Trophoblast cell (in vitro differentiated cells and primary cell): ENCODE measurements at regions not wholly inside any gene's neighbourhood (a gene's known extent, or its start where the extent isn't known, plus 50 kb on each side); places are given as distances from the start of the nearest gene placed in this dataset.

Experiments used
- DNase-seq, 2 donors: peaks; one replicate each; pipeline ENCODE4 v3.0.0-alpha.2; 2016
- H2AFZ ChIP-seq: 2 replicates; pipeline ENCODE4 v1.6.1; 2013; ENCODE audit warnings: low read length, moderate library complexity, mild to moderate bottlenecking; ENCODE audit not compliant: insufficient read depth, poor library complexity
- H2AK5ac ChIP-seq: 2 replicates; pipeline ENCODE4 v1.6.1; 2013; ENCODE audit warnings: mild to moderate bottlenecking, low read length
- H2BK120ac ChIP-seq: 2 replicates; pipeline ENCODE4 v1.6.1; 2013; ENCODE audit warnings: low read length, mild to moderate bottlenecking, moderate library complexity; ENCODE audit not compliant: insufficient read depth, poor library complexity
- H2BK12ac ChIP-seq: 2 replicates; pipeline ENCODE4 v1.6.1; 2013; ENCODE audit warnings: mild to moderate bottlenecking, low read length, moderate library complexity
- H2BK5ac ChIP-seq: 2 replicates; pipeline ENCODE4 v1.6.1; 2013; ENCODE audit warnings: low read length, low read depth, moderate library complexity, mild to moderate bottlenecking; ENCODE audit not compliant: poor library complexity
- H3K14ac ChIP-seq: 2 replicates; pipeline ENCODE4 v1.6.1; 2013; ENCODE audit warnings: mild to moderate bottlenecking, low read length
- H3K18ac ChIP-seq: 2 replicates; pipeline ENCODE4 v1.6.1; 2013; ENCODE audit warnings: mild to moderate bottlenecking, low read length
- H3K23ac ChIP-seq: 2 replicates; pipeline ENCODE4 v1.6.1; 2013; ENCODE audit warnings: low read length
- H3K27ac ChIP-seq: 2 replicates; pipeline ENCODE4 v1.5.1; 2013; ENCODE audit warnings: low read depth, mild to moderate bottlenecking, inconsistent platforms, low read length, moderate library complexity
- H3K27me3 ChIP-seq: 2 replicates; pipeline ENCODE4 v1.6.1; 2013; ENCODE audit warnings: inconsistent platforms, mild to moderate bottlenecking, low read length, moderate library complexity; ENCODE audit not compliant: insufficient read depth
- H3K36me3 ChIP-seq, 2 experiments: 1 replicate in 1 of 2; 2 replicates in 1 of 2; pipeline ENCODE4 v1.6.1; 2013; ENCODE audit warnings: low read length in 2 of 2, mild to moderate bottlenecking in 2 of 2, moderate library complexity in 1 of 2; ENCODE audit not compliant: insufficient read depth in 2 of 2, control insufficient read depth in 1 of 2
- H3K4ac ChIP-seq: 2 replicates; pipeline ENCODE4 v1.6.1; 2013; ENCODE audit warnings: low read depth, mild to moderate bottlenecking, low read length, moderate library complexity
- H3K4me1 ChIP-seq, 2 experiments: 1 replicate in 1 of 2; 2 replicates in 1 of 2; pipeline ENCODE4 v1.6.1; 2013; ENCODE audit warnings: low read length in 2 of 2, mild to moderate bottlenecking in 2 of 2, moderate library complexity in 1 of 2; ENCODE audit not compliant: insufficient read depth in 2 of 2, control insufficient read depth in 1 of 2
- H3K4me2 ChIP-seq: 2 replicates; pipeline ENCODE4 v1.6.1; 2013; ENCODE audit warnings: inconsistent platforms, mild to moderate bottlenecking, low read length, moderate library complexity
- H3K4me3 ChIP-seq: 2 replicates; pipeline ENCODE4 v1.5.1; 2013; ENCODE audit warnings: mild to moderate bottlenecking, low read depth, low read length, inconsistent platforms
- H3K79me1 ChIP-seq: one replicate; pipeline ENCODE4 v1.6.1; 2013; ENCODE audit warnings: low read length
- H3K79me2 ChIP-seq: 2 replicates; pipeline ENCODE4 v1.6.1; 2013; ENCODE audit warnings: low read length, mild to moderate bottlenecking; ENCODE audit not compliant: control insufficient read depth, insufficient read depth, poor library complexity
- H3K9ac ChIP-seq: 2 replicates; pipeline ENCODE4 v1.6.1; 2013; ENCODE audit warnings: mild to moderate bottlenecking, low read length
- H3K9me3 ChIP-seq: 2 replicates; pipeline ENCODE4 v1.6.1; 2013; ENCODE audit warnings: low read depth, mild to moderate bottlenecking, control low read depth, inconsistent platforms, low read length; ENCODE audit not compliant: insufficient read depth
- H4K12ac ChIP-seq: 2 replicates; pipeline ENCODE4 v1.6.1; 2013; ENCODE audit warnings: low read depth, mild to moderate bottlenecking, low read length, moderate library complexity
- H4K8ac ChIP-seq: 2 replicates; pipeline ENCODE4 v1.6.1; 2013; ENCODE audit warnings: low read depth, mild to moderate bottlenecking, low read length, moderate library complexity
- H4K91ac ChIP-seq: one replicate; pipeline ENCODE4 v1.6.1; 2013; ENCODE audit warnings: low read depth, mild to moderate bottlenecking, low read length, moderate library complexity
- WGBS: extraction: QIAGEN DNeasy Blood & Tissue Kit; methylation state at CpG from one replicate; pipeline ENCODE4 v1.1.7; 2013; ENCODE audit warnings: missing lambda C conversion rate; ENCODE audit not compliant: insufficient read length, insufficient coverage; ENCODE audit errors: extremely low coverage; 5-methylcytosine and 5-hydroxymethylcytosine counted together

DNA sequence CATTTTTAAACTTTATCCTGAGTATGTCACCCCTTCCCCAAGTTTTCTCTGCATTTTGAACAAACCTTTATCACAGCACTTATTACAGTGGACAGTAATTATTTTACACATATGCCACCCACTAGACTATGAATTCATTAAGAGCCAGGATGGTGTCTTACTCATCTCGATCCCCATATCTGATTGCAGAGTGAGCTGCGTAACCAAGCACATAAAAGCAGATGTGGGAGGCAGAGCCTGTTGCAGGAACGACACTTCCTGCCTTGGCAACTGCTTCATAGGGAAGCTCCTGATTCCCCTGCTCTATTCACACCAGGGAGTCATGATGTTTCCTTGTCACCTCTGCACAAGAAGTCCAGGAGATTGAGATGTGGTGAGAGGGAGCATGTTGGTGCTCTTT lies 91.1 kb downstream of the MINAR1 start:
- no peaks in the 10 kb centered on the region for H3K9me3 ChIP-seq
- no peak overlapping the region for H3K4me3 ChIP-seq
- H2AFZ ChIP-seq: no peak overlapping the region
- H3K79me2 ChIP-seq: no peaks in the 10 kb centered on the region
- no peak overlapping the region for H2BK5ac ChIP-seq
- H4K91ac ChIP-seq: no peak overlapping the region
- peak in 1 of 2 donors; percentile 11 for DNase-seq
- H3K18ac ChIP-seq: no peak overlapping the region
- no peaks in the 10 kb centered on the region for H3K4me1 ChIP-seq
- H3K9ac ChIP-seq: no peak overlapping the region
- H2BK12ac ChIP-seq: no peak overlapping the region
- H2AK5ac ChIP-seq: no peak overlapping the region
- no peak overlapping the region for H3K23ac ChIP-seq
- H4K12ac ChIP-seq: no peak overlapping the region
- no peaks in the 10 kb centered on the region for H3K36me3 ChIP-seq
- no peak overlapping the region for H3K27ac ChIP-seq
- no peak overlapping the region for H3K4ac ChIP-seq
- H3K27me3 ChIP-seq: no peaks in the 10 kb centered on the region
- no peak overlapping the region for H2BK120ac ChIP-seq
- no peak overlapping the region for H3K14ac ChIP-seq
- H3K4me2 ChIP-seq: no peak overlapping the region
- H3K79me1 ChIP-seq: no peaks in the 10 kb centered on the region
- H4K8ac ChIP-seq: no peak overlapping the region
- WGBS: no CpG with 5 or more reads among the region's 3 CpGs

DNA sequence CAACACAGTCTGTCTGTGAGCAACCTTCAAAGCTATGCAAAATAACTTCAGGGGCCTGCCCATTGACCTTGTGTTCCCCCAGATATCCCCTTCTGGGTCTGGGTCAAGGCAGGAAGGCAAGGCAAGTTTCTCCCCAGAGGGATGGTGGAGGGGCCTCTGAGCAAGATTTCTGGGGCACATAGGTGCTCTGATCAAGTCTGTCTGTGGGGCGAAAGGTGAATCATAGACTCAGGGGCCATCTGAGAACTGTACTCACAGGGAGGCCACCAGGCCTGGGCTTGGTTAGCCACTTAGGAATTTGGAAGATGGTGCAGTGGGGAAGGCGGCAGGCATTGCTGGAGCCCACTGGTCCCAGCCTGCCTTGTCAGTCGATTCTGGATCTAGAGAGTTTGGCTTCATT lies 92.4 kb downstream of the MINAR1 start:
- no peaks in the 10 kb centered on the region for H3K79me2 ChIP-seq
- H3K4me1 ChIP-seq: no peaks in the 10 kb centered on the region
- H3K79me1 ChIP-seq: no peaks in the 10 kb centered on the region
- H2BK5ac ChIP-seq: no peak overlapping the region
- H3K4me2 ChIP-seq: no peak overlapping the region
- no peak overlapping the region for H3K4ac ChIP-seq
- no peak overlapping the region for H2AFZ ChIP-seq
- no peaks in the 10 kb centered on the region for H3K9me3 ChIP-seq
- H3K36me3 ChIP-seq: no peaks in the 10 kb centered on the region
- no peak overlapping the region for H4K12ac ChIP-seq
- H4K91ac ChIP-seq: no peak overlapping the region
- H2BK12ac ChIP-seq: no peak overlapping the region
- H3K18ac ChIP-seq: no peak overlapping the region
- no peak overlapping the region for H2AK5ac ChIP-seq
- WGBS: no CpG with 5 or more reads among the region's 3 CpGs
- no peak overlapping the region for H2BK120ac ChIP-seq
- no peak overlapping the region for H3K27ac ChIP-seq
- H3K27me3 ChIP-seq: no peaks in the 10 kb centered on the region
- H4K8ac ChIP-seq: no peak overlapping the region
- H3K23ac ChIP-seq: no peak overlapping the region
- H3K4me3 ChIP-seq: no peak overlapping the region
- H3K14ac ChIP-seq: no peak overlapping the region
- no peak overlapping the region for H3K9ac ChIP-seq
- no peak for DNase-seq

DNA sequence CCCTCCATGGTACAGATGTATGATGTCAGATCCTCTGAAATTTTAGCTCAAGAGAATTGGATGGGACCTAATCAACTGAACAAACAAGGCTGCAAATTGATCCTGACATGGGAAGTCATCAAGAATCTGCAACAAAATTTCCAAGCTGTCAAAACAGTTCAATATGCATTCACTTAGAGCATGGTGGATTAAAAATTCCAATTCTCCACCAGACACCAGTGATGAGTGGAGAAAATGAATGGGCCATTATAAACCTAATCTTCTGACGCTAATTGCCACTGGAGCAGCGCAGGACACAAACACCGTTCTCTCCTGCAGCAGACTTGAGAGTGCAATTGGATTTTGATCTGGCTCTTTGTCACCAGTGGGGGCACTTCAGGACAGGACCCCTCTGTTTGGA lies 94.2 kb downstream of the MINAR1 start:
- Histone ChIP-seq H3K23ac (no peak overlapping the region), H3K79me2 (no peaks in the 10 kb centered on the region), H3K27me3 (no peaks in the 10 kb centered on the region), H3K4ac (no peak overlapping the region), H3K9me3 (no peaks in the 10 kb centered on the region), H3K36me3 (no peaks in the 10 kb centered on the region), H3K27ac (no peak overlapping the region), H4K8ac (no peak overlapping the region), H4K91ac (no peak overlapping the region), H2AFZ (no peak overlapping the region), H3K18ac (no peak overlapping the region), H3K4me1 (no peaks in the 10 kb centered on the region), H2BK5ac (no peak overlapping the region), H3K14ac (no peak overlapping the region), H4K12ac (no peak overlapping the region), H2BK12ac (no peak overlapping the region), H3K9ac (no peak overlapping the region), H3K4me3 (no peak overlapping the region), H2BK120ac (no peak overlapping the region), H2AK5ac (no peak overlapping the region), H3K79me1 (no peaks in the 10 kb centered on the region), H3K4me2 (no peak overlapping the region)
- no peak for DNase-seq
- no CpG with 5 or more reads among the region's 3 CpGs for WGBS

DNA sequence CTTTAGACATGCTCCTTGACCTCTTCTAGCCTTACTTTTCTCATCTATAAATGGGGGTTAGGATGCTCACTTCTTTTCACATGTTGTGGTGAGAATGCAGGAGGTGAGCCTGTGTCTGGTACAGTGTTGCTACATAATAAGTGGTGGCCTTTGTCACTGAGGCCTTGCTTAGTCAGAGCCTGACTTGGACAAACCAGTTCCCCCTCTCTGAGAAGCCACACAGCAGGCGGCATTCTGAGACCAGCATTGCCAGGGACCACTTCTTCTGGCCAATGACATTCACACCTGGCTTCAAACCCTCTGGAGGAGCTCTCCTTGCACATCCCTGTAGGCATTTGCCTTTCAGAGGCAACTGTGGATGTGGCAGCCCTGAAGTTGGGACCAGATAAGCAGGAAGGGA lies 95.7 kb downstream of the MINAR1 start:
- no peak overlapping the region for H3K18ac ChIP-seq
- H3K27me3 ChIP-seq: no peaks in the 10 kb centered on the region
- no peak overlapping the region for H2AFZ ChIP-seq
- no peak overlapping the region for H3K4me3 ChIP-seq
- no peak overlapping the region for H2BK12ac ChIP-seq
- no peak overlapping the region for H4K8ac ChIP-seq
- H2AK5ac ChIP-seq: no peak overlapping the region
- H3K27ac ChIP-seq: no peak overlapping the region
- no peaks in the 10 kb centered on the region for H3K79me1 ChIP-seq
- H4K91ac ChIP-seq: no peak overlapping the region
- no peak overlapping the region for H3K14ac ChIP-seq
- no peak overlapping the region for H3K23ac ChIP-seq
- no peak overlapping the region for H2BK5ac ChIP-seq
- H3K4ac ChIP-seq: no peak overlapping the region
- no peaks in the 10 kb centered on the region for H3K4me1 ChIP-seq
- no CpG with 5 or more reads among the region's 1 CpG for WGBS
- DNase-seq: peak in 1 of 2 donors; percentile 29
- H4K12ac ChIP-seq: no peak overlapping the region
- H3K9ac ChIP-seq: no peak overlapping the region
- H3K79me2 ChIP-seq: no peaks in the 10 kb centered on the region
- no peaks in the 10 kb centered on the region for H3K9me3 ChIP-seq
- no peak overlapping the region for H2BK120ac ChIP-seq
- no peaks in the 10 kb centered on the region for H3K36me3 ChIP-seq
- no peak overlapping the region for H3K4me2 ChIP-seq
